ENCODE measurements at regions not wholly inside any gene's neighbourhood (a gene's known extent, or its start where the extent isn't known, plus 50 kb on each side); places are given as distances from the start of the nearest gene placed in this dataset.

DNA sequence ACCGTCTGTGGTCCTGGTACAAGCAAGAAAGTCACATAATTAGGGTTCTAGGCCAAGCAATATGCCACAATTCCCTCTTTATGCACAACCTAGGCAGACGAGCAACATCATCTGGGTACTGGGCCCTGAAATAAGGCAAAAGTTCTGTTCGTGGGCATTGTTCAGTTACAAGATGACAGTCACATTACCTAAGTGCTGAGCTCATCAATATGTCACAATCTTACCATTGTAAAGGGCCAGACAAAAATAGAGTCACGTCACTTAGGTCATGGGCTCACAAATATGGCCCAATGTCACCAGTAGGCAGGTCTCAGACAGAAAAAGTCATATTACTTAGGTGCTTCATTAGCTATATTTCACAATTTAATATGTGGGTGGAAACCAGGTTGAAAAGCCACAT lies 1025.3 kb upstream of the AMELY start:
- H3K4me3 Mint-ChIP-seq = no peak overlapping the region
- Histone ChIP-seq H3K36me3 (ENCODE audit: control insufficient read depth, insufficient read depth, low read length) (no peaks in the 10 kb centered on the region), H3K4me3 (ENCODE audit: low read length) (no peak overlapping the region), H3K27me3 (ENCODE audit: control insufficient read depth, insufficient read depth, low read length, poor library complexity, severe bottlenecking) (no peaks in the 10 kb centered on the region), H3K4me1 (ENCODE audit: control insufficient read depth, insufficient read depth, low read length) (no peaks in the 10 kb centered on the region), H3K9ac (ENCODE audit: extremely low read depth, low read length, poor library complexity, severe bottlenecking) (no peak overlapping the region), H3K9me3 (ENCODE audit: control insufficient read depth, low read length) (no peaks in the 10 kb centered on the region), H3K27ac (ENCODE audit: low read depth, low read length) (no peak overlapping the region)
- H3K4me1 Mint-ChIP-seq = no peaks in the 10 kb centered on the region
- no peak for DNase-seq
- no peaks in the 10 kb centered on the region for H3K9me3 Mint-ChIP-seq
- H3K27me3 Mint-ChIP-seq (ENCODE audit: insufficient read depth) = no peaks in the 10 kb centered on the region
- 89% methylated on average over 4 of the region's 4 CpGs; no CpG with 5 or more reads in 1 of the 2 experiments for WGBS, 2 experiments (ENCODE audit: insufficient coverage in 1 of 2, insufficient read length in 1 of 2)
- TF ChIP-seq, protein P1, sequence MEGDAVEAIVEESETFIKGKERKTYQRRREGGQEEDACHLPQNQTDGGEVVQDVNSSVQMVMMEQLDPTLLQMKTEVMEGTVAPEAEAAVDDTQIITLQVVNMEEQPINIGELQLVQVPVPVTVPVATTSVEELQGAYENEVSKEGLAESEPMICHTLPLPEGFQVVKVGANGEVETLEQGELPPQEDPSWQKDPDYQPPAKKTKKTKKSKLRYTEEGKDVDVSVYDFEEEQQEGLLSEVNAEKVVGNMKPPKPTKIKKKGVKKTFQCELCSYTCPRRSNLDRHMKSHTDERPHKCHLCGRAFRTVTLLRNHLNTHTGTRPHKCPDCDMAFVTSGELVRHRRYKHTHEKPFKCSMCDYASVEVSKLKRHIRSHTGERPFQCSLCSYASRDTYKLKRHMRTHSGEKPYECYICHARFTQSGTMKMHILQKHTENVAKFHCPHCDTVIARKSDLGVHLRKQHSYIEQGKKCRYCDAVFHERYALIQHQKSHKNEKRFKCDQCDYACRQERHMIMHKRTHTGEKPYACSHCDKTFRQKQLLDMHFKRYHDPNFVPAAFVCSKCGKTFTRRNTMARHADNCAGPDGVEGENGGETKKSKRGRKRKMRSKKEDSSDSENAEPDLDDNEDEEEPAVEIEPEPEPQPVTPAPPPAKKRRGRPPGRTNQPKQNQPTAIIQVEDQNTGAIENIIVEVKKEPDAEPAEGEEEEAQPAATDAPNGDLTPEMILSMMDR (conservative IDR thresholded peaks at IDR 0.05) = no peak
- no peak overlapping the region for H3K27ac Mint-ChIP-seq
- no peaks in the 10 kb centered on the region for H3K36me3 Mint-ChIP-seq (ENCODE audit: low read depth)

DNA sequence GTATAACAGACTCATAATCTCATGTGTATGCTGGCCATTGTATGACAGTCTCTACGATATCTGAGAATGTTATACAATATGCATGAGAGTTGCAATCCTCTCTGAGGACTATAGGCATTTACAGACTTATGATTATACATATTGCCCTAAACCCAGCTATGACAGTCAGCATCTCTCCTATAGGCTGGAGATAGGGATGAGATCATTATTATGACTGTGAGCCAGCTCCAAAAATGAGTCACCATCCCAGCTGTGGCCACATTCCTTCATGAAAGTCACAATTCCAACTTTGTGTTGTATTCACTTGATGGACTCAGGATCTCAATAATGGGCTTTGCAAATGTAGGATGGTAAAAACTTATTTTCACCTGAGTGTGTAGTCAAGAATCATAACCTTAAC lies 1024.5 kb upstream of the AMELY start:
- Histone ChIP-seq H3K4me1 (ENCODE audit: control insufficient read depth, insufficient read depth, low read length) (no peaks in the 10 kb centered on the region), H3K36me3 (ENCODE audit: control insufficient read depth, insufficient read depth, low read length) (no peaks in the 10 kb centered on the region), H3K9ac (ENCODE audit: extremely low read depth, low read length, poor library complexity, severe bottlenecking) (no peak overlapping the region), H3K9me3 (ENCODE audit: control insufficient read depth, low read length) (no peaks in the 10 kb centered on the region), H3K27ac (ENCODE audit: low read depth, low read length) (no peak overlapping the region), H3K27me3 (ENCODE audit: control insufficient read depth, insufficient read depth, low read length, poor library complexity, severe bottlenecking) (no peaks in the 10 kb centered on the region), H3K4me3 (ENCODE audit: low read length) (no peak overlapping the region)
- WGBS, 2 experiments (ENCODE audit: insufficient coverage in 1 of 2, insufficient read length in 1 of 2) = no CpG with 5 or more reads among the region's 1 CpG
- Mint-ChIP-seq H3K9me3 (no peaks in the 10 kb centered on the region), H3K4me3 (no peak overlapping the region), H3K27ac (no peak overlapping the region), H3K4me1 (no peaks in the 10 kb centered on the region), H3K27me3 (ENCODE audit: insufficient read depth) (no peaks in the 10 kb centered on the region), H3K36me3 (ENCODE audit: low read depth) (no peaks in the 10 kb centered on the region)
- TF ChIP-seq, protein P1 (conservative IDR thresholded peaks at IDR 0.05) = no peak
- DNase-seq = no peak

DNA sequence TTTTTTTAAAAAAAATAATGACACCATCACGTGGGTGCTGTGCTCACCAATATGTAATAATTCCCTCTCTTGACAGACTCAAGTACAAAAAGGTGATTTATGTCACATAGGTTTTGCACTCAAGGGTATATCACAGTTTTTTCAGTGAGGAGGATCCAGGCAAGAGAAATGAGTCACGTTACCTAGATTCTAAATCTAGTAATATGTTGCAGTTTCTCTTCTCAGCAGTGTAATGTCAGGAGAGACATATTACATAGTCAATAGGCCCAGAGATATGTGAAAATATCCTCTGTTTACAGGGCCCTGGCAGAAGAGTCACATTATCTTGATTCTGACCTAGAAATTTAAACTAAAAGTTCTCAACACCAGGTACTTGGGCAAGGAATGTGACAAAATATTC lies 1024.1 kb upstream of the AMELY start:
- H3K4me1 ChIP-seq (ENCODE audit: control insufficient read depth, insufficient read depth, low read length) = no peaks in the 10 kb centered on the region
- Mint-ChIP-seq H3K27me3 (ENCODE audit: insufficient read depth) (no peaks in the 10 kb centered on the region), H3K9me3 (no peaks in the 10 kb centered on the region), H3K27ac (no peak overlapping the region), H3K4me1 (no peaks in the 10 kb centered on the region), H3K4me3 (no peak overlapping the region), H3K36me3 (ENCODE audit: low read depth) (no peaks in the 10 kb centered on the region)
- no peak overlapping the region for H3K4me3 ChIP-seq (ENCODE audit: low read length)
- H3K9me3 ChIP-seq (ENCODE audit: control insufficient read depth, low read length) = no peaks in the 10 kb centered on the region
- H3K27me3 ChIP-seq (ENCODE audit: control insufficient read depth, insufficient read depth, low read length, poor library complexity, severe bottlenecking) = no peaks in the 10 kb centered on the region
- H3K36me3 ChIP-seq (ENCODE audit: control insufficient read depth, insufficient read depth, low read length) = no peaks in the 10 kb centered on the region
- DNase-seq = no peak
- TF ChIP-seq, protein P1 (conservative IDR thresholded peaks at IDR 0.05) = no peak
- H3K9ac ChIP-seq (ENCODE audit: extremely low read depth, low read length, poor library complexity, severe bottlenecking) = no peak overlapping the region
- 94% methylated on average over 2 of the region's 2 CpGs; no CpG with 5 or more reads in 1 of the 2 experiments for WGBS, 2 experiments (ENCODE audit: insufficient coverage in 1 of 2, insufficient read length in 1 of 2)
- H3K27ac ChIP-seq (ENCODE audit: low read depth, low read length) = no peak overlapping the region
